ENCODE measurements at regions not wholly inside any gene's neighbourhood (a gene's known extent, or its start where the extent isn't known, plus 50 kb on each side); places are given as distances from the start of the nearest gene placed in this dataset.
"Not testable (repeated sequence)": the region's sequence is repeated elsewhere in the genome, so short reads cannot be mapped to it uniquely, and the experiment has no call there.

- not testable (repeated sequence) for TF ChIP-seq POLR2A (IDR thresholded peaks at IDR 0.05; ENCODE audit: low read length); GATA1 (IDR thresholded peaks at IDR 0.05; ENCODE audit: low read depth, low read length)
Measured at GRCh38 chr10:8318429-8318828, 263.9 kb downstream of the GATA3 start.
